ENCODE measurements at regions not wholly inside any gene's neighbourhood (a gene's known extent, or its start where the extent isn't known, plus 50 kb on each side); places are given as distances from the start of the nearest gene placed in this dataset.

DNA sequence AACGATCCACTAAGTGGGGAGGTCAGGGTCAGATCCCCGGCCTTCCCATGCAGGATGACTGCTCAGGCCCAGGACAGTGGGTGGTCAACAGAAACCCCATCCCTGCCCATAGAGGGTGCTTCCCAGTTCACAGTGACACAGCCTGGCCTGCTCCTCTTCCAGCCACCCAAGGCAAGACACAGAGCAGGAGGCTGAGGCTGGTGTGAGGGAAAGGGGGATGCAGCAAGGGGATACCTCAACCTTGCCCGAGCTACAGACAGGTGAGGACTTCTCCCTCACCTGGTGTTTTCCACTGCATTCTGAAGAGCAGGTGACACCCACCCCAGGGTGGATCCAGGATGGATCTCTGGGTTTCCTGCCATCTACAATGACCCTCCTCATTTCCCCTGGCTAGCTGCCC is 106.7 kb downstream of the KIF26A start:
- TF ChIP-seq GATA3 (IDR thresholded peaks at IDR 0.05; ENCODE audit: low read depth, low read length) (no peak), GATA2 (IDR thresholded peaks at IDR 0.05; ENCODE audit: low read depth, low read length) (no peak)
